Globus pallidus (tissue), 1 donor: ENCODE measurements at regions not wholly inside any gene's neighbourhood (a gene's known extent, or its start where the extent isn't known, plus 50 kb on each side); places are given as distances from the start of the nearest gene placed in this dataset.
A peak's percentile ranks its signal among the peaks of the same experiment; 100 is the strongest.
"Not testable (repeated sequence)": the region's sequence is repeated elsewhere in the genome, so short reads cannot be mapped to it uniquely, and the experiment has no call there.

Experiments used
- DNase-seq: peaks from one replicate; pipeline ENCODE4 v3.0.0-alpha.2; 2015; ENCODE audit warnings: low spot score

DNA sequence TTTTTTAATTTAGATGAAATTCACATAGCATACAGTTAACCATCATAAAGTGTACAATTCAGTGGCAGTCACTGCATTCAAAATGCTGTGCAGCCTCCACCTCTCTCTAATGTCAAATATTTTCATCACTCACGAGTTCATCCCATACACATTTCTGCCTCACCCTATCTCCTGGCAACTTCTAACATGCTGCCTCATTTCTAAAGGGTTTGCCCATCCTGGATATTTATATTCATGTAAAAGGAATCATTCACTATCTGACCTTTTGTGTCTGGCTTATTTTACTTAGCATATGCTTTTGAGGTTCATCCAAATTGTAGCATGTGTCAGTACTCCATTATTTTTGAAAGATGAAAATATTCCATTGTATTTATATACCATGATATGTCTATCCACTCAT is 286.9 kb upstream of the VSTM2A start:
- no peak for DNase-seq

DNA sequence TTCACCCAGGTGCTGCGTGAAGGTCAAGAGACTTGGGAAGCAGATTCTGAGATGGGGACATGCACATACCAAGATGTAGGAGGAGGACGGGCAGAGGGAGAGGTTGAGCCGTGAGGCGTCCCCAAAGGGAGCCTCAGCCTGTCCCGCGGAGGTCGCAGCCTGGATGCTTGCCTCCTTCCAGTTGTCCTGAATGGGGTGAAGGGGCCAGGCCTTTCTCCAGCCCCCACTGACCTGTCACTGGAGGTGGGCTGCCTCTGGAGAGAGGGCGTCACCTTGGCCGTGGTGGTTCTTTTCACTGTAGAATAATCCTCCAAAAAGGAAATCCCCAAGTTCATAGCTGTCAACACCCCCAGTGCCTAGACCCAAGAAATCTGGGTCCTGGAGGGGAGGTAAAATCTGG is 283.0 kb upstream of the VSTM2A start:
- no peak for DNase-seq

DNA sequence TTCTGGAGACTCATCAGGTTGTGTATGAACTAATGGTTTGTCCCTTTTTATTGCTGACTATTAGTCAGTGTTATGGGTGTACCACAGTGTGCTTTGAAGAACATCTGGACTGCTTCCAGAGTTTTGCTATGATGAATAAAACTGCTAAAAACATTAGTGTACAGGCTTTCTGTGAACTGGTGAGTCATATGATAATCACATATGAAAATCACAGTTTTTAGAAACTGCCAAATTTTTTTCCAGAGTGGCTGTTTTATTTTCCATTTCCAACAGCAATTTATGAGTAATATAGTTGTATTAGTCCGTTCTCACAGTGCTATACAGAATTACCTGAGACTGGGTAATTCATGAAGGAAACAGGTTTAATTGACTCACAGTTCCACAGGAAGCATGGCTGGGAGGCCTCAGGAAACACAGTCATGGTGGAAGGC is 281.2 kb upstream of the VSTM2A start:
- no peak for DNase-seq

DNA sequence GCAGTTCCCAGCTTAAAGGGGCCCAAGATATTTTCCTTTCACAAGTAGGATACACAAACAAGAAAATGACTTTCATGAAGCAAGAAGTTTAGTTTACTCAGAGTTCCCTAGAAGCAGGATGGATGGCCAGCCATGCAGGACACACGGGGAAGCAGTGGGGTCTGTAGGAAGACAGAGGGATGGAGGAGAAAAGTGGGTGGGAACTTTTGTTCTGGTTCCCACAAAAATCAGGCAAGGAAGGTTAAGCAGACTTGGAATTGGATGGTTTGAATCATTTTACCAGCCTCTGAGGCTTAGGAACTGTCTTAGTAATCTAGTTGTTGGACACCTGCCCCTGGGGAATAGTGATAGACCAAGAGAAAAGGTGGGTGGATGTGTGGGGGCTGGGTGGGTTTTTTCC is 263.3 kb upstream of the VSTM2A start:
- no peak for DNase-seq

DNA sequence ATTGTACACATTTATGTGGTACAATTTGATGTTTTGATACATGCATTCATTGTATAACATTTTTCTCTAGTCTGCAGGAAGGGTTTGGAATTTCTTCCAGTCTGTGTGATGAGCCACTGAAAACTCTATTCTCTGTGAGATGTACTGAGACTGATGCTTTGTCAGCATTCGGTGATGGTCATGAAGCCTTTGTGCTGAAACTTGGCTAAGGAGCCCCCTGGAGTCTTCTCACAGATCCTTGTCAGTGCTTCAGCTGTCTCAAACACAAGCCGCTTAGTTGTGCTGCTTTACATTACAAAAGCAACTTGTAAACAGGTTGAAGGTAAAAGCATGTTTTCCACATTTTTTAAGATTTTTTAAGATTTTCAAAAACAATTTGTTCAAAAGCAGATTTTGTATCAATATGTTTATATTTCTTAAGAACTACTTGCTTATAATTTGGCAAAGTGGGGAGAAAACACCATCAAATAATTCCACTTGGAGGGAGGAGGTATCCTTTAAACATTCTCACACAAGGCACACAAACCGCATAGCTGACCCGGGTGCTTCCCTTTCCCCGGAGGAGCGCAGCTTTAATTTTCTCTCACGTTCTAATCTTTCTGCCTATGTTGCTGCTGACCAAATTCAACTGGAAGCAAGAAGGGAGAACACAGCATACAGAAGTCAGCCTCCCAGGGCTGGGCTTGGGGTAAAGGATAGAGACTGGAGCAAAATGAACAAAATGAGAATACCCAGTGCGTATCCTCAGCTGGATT is 249.8 kb upstream of the VSTM2A start:
- peak; percentile 9 for DNase-seq

DNA sequence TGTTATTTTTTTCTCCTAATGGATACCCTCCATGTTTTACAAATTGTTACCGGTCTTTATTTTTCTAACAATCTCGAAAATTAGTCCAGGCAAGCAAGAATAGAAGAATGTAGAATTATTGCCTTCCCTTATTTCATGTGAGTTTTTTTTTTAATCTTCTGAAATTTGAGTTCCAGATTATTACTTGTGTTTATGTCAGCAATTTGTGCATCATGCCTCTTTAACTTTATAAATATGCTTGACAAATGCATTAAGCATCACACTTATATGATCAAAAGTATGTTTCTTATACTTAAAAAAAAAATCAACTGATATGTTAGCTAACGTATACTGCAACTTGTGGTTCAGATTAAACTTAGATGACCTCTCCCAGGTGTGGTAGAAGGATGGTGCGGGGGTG is 242.7 kb upstream of the VSTM2A start:
- DNase-seq: no peak

DNA sequence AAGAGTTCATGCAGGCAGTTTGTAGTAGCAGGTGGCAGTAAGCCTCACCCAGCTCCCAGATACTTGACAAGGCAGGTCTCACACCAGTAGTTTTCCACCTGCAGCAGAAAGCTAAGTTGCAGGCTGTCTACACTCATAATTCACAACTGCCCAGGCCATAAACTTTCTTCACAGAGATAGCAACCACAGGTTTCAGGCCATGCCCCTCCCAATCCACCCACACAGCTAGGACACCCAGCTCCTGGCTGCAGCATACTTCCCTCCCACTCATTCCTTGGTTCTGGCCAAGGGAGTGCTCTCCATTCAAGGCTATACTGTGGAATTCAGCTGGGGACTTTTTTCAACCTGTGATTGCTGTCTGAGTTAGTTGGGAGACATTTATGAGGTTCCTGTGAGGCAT is 226.2 kb upstream of the VSTM2A start:
- not testable (repeated sequence) for DNase-seq

DNA sequence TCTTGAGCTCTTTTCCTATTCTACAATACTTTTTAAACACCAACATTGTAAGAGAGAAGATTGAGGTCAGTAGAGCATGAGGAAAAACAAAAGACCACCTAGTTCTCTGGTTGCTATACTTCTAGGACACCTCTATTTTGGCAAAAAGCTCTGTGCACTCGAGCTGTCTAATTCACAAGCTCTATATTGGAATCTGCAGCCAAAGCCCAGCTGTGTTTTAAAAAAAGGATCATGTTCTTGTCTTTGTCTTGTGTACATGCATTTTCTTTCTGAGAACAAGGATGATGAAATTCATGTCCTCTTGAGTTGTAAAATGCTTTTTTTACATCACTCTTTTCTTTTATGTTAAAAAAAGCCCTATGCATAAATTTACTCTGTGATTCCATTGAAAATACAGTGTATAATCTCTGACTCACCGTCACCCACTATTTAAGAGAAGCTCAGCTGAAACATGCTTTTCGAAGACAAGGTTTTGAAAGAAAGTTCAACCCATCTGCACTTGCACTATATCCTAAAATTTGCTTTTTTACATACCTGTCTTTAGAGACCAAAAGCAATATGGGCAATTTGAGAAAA is 215.5 kb upstream of the VSTM2A start:
- no peak for DNase-seq

DNA sequence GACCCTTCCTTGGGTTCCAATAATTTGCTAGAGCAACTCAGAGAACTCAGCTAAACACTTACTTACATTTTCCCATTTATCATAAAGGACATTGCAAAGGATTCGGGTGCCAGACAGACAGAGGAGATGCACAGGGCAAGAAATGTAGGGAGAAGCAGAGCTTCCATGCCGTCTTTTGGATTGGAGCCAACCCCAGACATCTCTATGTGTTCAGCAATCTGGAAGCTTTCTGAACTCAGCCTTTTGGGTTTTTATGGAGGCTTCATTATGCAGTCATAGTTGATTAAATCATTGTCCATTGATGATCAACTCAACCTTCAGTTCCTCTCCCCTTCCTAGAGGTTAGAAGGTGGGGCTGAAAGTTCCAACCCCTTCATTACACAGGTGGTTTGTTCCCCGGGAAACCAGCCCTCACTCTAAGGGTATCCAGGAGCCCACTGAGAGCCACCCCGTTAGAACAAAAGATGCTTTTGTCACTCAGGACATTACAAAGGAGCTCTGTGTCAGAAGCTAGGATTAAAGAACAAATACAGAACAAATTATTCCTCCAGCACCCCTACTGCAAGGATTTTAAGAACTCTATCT is 211.9 kb upstream of the VSTM2A start:
- DNase-seq: peak; percentile 77

DNA sequence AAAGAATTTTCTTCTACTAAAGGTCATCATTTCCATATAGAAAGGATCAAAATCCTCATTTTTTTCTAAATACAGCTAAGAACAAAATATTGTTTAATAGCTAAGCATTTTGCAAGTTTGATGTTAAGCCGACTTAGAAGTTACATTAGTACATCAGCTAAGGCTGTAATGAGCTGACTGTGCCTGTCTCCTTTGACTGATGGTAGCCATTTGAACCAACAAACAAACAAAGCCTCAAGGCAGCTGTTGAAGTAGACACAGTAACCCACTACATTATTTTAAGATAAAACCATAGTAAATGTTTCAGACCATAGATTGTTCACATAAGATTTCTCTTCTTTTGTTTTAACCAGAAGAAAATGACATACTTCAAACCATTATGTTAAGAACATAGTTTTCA is 210.9 kb upstream of the VSTM2A start:
- peak; percentile 69 for DNase-seq

DNA sequence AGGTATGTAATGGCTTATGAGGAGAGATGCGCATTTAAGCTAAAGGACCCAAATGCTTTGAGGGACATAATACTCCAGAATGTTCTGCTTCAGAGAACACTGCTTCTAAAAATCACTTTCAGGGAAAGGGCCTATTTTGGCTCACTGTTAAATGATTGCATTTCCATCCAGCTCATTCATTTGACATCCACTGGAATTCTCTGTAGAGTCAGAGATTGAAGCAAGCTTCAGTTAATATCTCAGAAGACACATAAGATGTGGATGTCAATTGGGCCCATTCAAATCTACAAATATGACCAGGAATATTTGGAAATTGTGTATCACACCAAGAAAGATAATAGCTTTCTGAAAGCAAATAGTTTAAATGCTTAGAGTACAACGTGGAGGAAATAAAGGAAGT is 209.9 kb upstream of the VSTM2A start:
- no peak for DNase-seq

DNA sequence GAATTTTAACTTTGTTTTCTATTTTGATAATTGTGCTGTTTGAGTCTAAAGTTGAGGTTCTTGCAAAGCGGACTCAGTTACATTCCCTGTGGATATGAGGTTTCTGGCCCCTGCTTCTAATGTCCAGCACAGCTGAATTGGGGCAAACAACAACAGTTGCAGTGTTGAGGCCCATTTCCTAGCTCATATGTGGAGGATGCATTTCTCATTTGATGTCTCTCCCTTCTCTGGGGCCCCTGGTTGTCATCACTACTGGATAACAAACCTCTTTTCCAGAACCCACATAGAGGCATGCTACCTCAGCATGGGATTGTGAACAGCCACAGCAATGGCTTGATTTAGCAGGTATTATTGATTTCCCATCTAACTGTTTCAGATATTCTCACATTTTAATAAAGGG is 208.2 kb upstream of the VSTM2A start:
- DNase-seq: no peak

DNA sequence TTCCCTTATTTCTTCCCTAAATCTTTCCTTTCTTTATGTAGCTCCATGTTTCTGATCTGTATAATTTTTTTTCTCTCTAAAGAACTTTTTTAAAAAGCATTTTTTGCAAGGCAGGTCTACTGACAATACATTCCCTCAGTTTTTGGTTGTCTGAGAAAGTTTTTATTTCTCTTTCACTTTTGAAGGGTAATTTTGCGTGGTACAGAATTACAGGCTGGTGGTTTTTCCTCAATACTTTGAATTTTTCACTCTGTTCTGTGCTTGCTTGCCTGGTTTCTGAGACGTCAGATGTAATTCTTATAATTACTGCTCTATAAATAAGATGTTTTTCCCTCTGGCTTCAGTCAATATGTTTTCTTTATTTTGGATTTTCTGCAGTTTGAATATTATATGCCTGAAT is 205.4 kb upstream of the VSTM2A start:
- no peak for DNase-seq

DNA sequence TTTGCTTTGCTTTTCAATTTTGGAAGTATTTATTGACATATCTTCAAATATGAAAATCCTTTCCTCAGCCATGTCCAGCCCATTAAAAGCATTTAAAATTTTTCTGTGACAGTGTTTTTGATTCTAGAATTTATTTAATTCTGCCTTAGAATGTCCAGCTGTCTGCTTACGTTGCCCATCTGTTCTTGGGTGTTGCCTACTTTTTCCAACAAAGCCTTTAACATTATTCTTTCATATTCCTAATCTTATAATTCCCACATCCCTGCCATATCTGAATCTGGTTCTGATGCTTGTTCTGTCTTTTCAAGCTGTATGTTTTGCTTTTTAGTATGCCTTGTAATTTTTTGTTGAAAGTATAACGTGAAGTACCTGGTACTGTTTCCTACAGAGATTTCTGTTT is 204.7 kb upstream of the VSTM2A start:
- DNase-seq: no peak

DNA sequence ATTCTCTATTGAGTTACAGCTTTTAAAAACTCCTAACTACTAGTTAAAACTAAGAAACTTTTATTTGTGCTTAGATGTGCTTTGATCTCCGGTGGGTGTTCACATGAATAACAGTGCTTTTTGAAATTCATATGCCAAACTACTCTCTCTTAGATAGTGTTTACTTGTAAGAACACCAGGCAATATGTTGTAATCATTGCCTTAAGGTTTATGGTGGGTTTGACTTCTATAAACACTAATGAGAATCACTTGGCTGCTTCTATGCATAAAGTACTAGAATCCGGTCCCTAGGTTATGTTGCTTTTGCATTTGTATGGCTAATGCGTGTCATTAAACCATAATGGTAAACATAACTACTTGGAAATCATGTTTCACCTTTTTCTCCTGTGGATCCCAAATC is 203.9 kb upstream of the VSTM2A start:
- DNase-seq: no peak

DNA sequence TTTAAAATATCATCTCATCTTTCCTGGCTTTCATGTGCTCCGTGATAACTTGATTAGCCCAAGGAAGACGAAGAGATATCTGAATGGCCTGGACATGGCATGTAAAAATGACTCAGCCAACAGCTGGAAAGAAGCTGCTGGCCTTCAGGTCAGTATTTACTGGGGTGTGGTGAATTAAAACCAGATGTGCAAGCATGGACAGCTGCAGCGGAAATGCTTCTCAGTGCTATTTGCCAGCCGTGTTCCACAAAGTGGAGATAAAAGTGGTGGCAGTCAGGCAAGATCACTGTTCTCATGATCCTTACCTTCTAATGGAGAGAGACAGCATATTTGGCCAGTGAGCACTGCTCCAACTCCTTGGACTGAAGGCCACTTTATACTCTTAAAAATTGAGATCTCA is 203.1 kb upstream of the VSTM2A start:
- DNase-seq: no peak

DNA sequence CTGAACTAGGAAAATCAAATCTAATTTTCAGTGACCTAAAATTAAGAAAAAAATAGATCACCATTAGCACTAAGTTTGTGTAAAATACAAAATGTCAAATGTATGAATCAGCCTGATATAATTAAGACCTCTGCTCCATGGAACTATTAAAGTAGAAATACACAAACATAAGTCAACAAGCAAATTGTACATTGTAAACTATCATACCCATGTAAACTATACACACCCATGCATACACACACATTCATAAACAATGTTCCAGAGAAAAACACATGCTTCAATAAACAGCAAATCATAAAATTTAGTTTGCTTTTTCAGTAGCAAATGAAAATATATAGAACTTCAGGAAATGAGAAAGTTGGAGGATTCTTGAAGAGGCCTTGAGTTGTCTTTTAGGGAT is 199.7 kb upstream of the VSTM2A start:
- no peak for DNase-seq

DNA sequence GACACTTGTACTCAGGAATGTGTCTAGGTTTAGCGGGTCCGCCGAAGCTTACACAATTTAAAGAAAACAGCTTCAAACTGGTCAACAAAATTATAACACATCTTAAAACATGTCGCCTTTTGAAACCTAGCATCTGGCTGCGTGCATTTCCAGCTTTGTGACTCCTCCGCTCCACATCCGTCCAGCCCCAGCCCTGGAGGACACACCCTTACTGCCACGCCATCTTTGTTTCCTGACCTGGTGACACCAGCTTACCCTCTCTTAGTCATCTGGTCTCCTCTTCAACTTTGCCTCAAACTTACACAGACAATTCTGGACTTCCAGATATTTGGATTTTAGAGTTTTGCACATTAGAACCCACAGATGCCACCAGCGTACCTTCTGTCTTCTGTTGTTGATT is 198.7 kb upstream of the VSTM2A start:
- no peak for DNase-seq

DNA sequence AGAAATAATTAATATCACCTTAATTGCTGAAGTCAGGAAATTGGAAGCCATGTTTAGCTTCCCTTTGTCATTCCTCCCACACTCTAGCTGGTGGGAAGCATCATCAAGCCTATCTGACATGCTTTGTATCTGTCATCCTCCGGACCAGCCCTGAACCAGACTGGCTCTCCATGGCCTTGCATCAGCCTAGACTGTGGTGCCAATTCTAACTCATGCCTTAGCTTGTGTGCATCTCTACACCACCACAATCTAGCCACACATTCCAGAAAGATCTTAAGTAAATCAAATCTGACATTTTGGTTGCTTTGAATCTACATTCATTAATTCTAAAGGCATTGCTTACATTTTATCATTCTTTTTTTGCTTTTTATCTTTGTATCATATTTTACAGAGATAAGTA is 196.4 kb upstream of the VSTM2A start:
- DNase-seq: no peak

DNA sequence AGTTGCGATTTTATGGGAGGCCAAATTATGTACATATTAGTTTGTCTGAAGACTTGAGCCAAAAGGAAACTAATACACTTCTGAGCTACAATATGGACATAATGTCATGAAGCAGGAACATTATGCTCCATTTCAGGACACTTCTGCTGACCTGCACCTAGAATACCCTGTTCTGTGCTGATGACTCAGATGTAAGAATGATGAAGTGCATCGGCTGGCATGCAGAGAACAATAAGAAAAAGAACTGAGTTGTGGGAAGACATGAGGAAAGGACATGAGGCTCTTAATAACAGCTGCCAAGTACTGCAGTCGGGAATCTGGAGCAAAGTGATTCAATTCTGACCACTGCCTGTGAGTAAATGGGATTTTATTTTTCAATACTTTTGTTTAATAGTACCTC is 192.9 kb upstream of the VSTM2A start:
- no peak for DNase-seq

DNA sequence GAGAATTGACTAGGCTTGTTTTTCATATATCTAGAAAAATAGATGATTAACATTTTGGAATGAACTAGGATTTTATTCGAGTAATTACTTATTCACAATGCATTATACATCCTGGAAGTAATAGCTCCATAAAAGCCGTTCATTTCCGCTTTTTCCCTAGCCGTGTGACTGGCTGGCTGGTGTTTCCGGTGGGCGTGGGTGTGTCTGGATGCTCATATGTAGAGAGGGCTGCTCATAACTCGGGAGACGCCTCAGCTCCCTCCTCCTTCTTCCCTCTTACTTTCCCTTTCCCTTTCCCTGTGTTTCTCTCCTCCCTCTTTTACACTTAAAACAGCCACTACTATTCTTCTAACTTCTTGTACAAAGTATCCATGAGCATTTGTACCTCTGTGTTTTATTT is 187.7 kb upstream of the VSTM2A start:
- DNase-seq: no peak

DNA sequence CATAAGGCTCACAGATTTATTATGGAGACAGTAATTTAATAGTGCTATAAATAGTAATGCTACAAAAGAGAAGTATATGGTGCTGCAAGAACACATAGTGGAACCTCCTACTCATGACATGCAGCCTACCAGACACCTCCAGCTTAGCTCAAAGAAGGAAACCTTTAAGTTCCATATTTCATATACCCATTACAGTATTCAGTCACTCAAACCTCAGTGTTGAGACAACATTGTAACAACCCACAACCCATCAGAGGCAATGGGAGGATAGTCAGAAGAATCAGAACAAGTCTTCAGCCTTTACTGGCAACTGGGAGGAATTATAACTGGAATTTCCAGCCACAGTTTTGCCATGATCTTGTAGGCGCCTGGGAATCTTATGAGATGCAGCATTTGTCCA is 186.3 kb upstream of the VSTM2A start:
- DNase-seq: no peak

DNA sequence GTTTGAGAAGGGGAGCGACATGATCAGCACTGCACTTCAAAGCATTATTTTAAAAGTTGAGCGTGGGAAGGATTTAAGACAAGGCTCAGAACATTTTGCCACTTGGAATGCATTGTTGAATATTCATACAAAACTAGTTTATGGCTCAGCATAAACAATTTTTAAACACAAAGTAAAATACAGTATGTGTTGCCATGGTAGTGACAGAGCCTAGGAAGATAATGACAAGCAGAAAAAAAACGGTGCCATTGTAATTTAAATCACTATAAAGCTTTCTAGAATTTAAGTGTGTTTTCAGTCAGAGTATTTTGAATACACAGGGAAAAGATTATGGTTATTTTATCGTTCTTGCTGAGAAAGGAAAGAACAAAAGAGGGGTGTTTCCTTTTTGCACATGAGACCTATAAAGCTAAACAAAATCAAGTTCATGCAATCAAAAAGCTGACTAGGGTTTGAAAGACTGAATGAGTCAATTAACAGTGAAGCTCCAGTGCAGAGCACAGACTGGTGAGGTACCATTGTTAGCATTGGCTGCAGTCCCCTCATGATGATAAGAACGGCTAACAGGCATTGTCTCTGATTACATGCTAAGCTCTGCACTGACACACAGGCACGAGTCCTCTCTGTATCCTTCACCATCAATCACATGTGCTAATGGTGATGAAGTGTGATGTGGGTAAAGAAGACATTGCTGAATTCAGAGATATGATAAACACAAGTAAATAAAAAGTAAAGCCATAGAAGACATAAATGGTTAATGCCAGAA is 181.9 kb upstream of the VSTM2A start:
- DNase-seq: no peak
